GM21786 (cell line): ENCODE measurements at regions not wholly inside any gene's neighbourhood (a gene's known extent, or its start where the extent isn't known, plus 50 kb on each side); places are given as distances from the start of the nearest gene placed in this dataset.

Experiments
- ATAC-seq: cut with Tn5 transposase; IDR thresholded peaks from one replicate; pipeline ENCODE4 v1.9.1; 2021; ENCODE audit not compliant: unreplicated experiment

DNA sequence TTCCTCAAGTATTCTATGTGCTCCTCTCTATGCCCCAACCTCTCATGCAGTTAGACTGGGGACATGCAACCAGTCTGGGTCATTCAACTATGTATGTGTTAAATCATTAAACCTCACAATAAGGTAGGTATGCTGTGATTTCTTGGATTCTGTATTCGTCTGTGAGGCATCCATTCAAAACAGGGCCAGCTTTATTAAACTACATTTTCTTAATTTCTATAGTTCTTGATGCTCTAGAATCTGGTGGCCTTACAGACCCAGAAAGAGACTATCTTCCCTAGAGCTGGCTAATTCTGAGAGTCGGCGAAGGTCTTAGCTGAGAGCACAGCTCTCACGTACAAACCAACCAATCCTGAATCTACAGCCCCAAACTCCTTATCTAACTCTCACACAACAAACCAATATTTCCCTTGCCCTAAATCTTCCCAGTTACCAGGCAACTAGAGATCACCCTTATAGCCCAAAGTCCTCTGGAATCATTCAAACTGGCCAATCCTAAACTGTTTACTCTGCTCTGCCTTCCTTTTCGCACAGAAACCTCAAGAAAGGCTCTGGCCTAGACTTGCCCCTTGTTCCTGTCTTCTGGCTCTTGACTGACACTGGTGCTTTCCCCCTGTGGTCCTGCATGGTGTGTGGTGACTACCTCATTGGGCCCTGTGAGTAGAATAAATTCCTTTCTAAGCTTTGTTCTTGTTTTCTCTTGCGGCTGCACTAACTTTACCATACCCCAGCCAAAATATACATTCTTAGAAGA, 203.5 kb upstream of the TET2 start:
- ATAC-seq: peak; percentile 89

DNA sequence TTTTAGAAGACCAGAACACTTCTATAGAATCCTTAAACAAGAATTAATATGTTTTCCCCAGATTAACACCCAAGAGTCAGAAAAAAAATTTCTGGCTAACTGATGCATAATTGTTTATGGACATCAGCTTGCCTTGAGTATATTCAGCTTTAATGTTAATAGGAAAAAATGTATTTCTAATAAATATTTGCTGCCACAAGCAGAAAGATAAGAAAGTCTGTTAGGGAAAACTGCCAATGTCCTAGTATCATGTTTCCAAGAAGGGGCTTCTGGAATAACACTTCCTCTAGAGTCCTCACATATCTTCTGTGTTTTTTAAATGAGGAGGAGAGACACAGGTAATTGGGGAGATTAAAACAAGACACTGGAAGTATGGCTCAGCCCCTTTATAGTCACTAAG, 202.1 kb upstream of the TET2 start:
- ATAC-seq: no peak

DNA sequence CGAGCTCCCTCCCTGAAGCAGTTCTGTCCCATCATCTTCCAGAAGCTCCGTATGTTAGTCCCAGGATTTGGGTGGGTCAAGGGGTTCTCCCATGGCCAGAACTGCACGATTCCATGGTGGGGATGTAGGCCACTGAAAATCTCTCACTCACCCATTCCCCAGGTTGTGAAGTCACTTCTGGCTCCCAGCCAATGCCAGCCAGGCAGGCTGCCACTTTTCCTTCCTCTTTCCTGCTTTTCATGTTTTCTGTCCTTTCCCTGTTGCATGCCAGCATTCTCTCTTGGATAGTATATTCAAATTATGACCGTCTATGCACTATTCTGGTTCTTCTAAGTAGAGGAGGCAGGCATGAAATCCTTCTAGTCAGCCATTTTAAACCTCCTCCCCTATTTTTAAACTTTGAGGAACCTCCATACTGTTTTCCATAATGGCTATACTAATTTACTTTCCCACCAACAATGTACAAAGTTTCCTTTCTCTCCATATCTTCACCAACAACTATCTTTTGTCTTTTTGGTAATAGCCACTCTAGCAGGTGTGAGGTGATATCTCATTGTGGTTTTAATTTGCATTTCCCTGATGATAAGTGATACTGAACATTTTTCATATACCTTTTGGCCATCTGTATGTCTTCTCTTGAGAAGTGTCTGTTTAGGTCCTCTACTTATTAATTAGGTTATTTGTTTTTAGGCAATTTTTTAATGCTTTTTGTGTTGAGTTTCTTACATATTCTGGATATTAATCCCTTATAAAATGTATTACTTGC, 182.1 kb upstream of the TET2 start:
- ATAC-seq: peak; percentile 29

DNA sequence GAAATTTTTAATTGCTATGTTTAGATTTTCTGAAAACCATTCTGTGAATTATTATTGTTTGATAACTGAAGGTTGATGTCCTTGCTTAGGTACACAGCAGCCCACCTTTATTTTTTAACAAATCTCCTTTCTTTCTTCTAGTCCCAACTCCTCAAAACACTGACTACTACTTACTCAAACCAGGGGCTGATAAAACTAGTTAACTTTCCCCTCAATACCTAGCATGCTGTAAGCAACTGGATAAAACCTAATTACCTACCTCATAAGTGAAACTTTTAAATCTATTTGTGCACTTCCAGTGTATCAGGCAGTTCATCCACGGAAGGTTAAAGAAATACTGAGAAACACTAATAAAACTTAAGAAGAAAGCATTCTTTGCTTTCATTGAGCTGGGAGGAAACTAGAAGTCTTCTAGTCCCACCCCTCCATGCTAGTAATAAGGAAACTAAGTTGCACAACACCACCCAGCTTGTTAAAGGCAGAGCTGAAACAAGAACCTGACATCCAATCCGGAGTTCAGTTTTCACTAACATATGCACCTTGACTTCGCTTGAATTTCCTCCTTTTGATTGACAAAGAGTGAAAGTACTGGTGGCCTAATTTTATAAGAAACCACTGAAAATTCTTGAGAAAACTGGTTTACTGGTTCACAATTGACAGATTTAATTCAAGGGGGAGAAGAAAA, 180.2 kb upstream of the TET2 start:
- ATAC-seq: peak; percentile 97

DNA sequence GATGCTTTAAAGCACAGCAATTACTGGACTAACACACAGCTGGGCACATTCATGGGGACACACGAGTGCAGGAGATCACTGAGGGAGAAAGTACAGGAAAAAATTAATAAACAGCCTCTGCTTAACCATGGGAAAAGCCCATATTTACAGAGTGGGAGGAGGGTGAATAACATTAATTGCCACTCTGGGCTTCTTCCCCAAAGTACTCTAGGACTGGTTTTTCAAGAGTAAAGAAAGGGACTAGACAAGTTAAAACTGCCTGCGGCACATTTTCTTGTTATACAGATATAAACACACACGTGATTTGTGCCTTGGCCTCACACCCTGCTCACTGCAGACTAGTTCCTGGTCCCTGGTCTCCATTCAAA, 179.7 kb upstream of the TET2 start:
- ATAC-seq: peak; percentile 22

DNA sequence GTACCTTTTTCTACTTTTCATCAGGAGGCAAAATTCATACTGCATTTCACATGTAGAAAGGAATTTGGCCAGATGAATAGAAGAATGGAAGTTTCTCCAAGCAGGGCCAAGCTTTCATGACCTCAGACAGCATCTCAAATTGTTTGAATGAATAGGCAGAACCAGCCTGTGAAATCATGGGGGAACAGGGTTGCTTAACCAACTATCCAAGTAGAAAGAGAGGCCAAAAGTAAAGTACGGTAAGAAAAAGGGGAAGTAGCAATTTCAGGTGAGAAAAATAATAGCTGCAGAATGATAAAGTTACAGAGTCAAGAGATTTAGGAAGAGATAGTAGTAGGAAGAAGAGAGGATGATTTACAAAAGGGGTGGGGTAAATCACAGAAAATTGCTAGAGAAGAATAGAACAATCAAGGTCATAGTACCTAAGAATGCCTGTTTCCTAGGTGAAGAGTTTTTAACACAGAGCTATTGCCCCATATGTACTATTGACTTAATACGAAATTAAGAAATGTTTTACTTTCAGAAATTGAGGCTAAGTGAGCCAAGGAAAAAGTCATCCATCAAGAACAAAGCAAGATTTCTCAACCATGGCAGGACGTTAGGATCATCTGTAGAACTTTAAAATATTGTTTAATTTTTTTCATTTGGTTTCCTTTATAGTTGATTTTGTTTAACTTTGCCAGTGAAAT, 177.1 kb upstream of the TET2 start:
- no peak for ATAC-seq

DNA sequence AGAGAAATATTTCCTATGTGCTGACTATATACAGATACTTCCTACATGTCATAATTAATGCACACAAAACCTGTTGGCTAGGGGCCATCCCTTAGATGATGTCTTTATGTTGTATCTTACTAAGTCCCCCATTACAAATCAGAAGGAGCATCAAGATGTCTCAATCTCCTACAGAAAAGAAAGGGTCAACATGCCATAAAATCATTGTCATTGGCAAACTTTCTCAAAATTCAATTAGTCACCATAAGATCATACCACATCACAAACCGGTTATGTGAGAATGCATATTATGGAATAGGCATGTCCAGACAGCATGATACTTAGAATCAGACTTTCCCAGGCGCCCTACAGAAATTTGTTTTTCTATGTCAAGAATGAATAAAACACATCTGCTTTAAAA, 175.2 kb upstream of the TET2 start:
- no peak for ATAC-seq

DNA sequence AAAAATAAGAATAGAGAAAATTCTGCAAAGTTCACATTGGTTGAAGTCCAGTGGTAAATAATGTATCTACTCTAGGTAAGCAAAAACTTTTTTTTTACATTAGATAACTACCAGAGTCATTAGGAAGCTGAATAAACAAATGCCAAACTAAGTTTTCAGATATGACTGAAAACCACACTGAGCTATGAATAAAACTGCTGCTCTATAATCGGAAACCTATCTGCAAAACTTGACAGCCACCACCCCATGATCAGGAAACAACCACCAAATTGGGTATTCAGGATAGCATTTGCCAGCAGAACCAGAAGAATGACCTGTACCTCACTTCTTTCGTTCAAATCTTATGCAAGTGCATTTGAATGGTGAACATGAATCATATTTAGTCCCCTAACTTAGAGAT, 173.0 kb upstream of the TET2 start:
- no peak for ATAC-seq

DNA sequence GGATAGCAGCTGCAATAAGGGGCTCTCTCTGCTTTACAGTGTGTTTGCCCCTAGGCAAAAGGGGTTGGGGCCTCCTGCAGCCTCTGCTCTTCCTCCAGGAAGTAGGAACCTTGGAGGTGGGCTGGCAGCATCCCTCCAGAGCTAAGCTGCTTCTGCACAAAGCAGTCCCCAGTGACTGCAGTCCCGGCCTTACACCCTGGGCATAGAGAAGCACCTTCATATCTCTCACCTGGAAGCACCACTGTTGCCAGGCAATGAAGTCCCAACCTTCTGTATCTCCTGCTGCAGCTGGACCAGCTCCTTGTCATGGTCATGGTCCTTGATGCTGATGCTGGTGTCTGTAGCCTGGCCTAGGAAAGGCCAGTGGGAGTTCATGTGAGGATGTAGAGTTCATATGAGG, 171.1 kb upstream of the TET2 start:
- no peak for ATAC-seq

DNA sequence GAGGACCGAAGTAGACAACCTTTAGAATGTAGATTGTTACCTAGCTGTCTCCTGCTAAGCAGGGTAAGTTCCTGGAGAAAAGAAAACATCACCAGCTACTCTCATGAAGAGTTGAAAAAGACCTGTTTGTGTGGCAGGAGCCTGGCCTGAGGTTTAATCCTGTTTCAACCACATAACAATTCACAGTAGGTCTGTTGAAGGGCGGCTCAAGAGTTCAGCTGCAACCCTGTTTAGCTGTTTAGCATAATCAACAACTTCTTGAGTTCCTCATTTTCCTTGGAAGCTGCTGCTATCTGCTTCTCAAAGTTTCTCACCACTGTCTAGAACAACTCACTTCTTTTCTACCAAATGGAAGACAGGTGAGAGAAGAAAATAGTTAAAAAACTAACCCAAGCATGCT, 170.4 kb upstream of the TET2 start:
- peak; percentile 38 for ATAC-seq

DNA sequence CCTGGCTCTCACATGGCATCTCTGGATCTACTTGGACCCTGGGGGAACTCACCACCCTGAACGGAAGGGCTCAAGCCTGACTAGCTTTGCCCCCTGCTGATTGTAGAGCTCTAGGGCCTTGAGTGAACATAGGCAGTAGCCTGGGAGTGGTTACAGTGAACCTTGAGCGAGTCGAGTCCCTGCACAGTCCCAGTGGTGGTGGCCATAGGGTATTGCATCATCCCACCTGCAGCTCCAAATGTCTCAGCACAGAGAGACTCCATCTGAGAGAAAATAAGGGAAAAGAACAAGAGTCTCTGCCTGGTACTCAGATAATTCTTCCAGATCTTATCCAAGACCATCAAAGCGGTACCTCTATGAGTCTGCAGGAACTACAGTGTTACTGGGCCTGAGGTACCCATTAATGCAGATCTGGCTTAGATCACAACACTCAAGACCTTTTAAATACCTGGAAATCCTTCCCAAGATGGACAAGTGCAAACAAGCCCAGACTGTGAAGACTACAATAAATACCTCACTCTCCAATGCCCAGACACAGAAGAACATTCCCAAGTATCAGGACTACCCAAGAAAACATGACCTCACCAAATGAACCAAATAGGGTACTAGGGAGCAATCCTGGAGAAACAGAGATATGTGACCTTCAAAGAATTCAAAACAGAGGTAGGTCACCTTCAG, 167.5 kb upstream of the TET2 start:
- ATAC-seq: no peak

DNA sequence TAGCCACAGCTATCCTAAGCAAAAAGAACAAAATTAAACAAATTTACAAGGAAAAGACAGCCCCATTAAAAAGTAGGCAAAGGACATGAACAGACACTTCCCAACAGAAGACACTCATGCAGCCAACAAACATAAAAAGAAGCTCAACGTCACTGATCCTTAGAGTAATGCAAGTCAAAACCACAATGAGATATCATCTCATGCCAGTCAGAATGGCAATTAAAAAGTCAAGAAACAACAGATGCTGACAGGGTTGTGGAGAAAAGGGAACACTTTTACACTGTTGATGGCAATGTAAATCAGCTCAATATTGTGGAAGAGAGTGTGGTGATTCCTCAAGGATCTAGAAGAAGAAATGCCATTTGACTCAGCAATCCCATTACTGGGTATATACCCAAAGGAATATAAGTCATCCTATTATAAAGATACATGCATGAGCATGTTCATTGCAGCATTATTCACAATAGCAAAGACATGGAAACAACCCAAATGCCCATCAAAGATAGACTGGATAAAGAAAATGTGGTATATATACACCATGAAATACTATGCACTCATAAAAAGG, 163.0 kb upstream of the TET2 start:
- no peak for ATAC-seq

DNA sequence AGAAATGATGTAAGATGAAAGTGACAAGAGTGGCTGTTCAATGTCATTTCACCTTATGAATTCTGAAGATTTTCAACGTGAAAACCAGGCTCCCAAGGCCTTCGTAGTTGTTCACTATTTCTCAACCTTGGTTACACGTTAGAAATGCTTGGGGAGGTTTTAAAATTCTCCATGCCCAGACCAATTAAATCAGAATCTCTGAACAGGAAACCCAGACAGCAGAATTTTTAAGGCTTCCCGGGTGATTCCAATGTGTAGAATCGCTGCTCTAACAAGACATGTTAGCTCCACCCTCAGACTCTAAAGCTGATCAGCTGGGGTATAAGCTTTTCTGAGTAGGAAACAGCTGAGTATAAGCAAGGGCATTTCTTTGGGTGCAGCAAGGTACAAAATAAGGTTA, 160.4 kb upstream of the TET2 start:
- ATAC-seq: no peak

DNA sequence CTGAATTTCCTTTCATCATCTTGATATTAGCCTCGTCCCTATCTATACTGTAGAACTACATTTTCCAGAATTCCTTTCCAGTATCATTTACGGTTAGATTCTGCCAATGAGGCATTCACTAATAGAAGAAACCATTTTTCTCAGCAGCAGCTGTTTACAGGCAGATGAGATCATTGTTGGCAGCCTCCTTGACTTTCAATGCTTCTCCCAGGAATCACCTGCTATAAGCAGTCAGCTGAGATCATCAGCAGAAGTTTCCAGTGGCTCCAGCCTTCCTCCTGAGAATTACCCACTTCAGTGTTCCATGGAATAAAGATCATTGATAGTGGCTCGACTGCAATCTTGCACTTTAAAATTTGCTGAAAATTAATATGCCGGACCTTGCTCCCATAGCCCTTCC, 157.3 kb upstream of the TET2 start:
- no peak for ATAC-seq

DNA sequence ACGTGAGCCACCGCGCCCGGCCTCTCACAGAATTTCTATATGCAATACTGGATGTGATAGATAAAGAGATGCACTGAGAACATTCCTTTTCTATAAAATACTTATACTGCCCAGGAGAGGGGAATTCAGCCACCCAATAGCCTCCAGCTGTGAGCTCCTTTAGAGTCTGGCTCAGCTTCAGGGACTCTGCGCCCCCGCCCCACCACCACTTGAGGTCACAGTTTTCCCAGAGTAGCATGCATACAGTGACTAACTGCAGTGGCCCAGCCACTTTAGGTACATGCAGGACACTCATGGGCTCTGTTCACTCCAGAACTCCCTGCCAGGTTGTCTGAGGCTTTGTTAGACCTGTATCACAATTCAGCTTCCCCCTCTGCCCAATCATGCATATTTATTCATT, 144.4 kb upstream of the TET2 start:
- no peak for ATAC-seq

DNA sequence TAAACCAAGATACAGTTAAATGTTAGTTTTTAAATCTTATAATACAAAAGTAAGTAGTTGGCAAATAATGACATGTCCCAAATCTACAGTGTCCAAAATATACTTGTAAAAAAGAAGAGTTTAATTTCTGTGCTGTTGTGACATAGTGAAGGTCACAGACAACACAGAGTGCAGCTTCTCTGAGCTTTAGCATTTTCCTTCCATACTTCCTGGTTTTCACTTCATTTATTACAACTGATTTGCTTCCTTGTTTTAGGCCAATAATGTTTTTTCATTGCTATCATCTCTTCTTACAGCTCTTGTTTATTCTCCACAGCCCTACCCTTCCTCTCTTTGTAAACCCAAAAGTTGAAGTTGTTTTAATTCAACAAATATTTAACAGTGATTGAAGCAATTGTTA, 132.4 kb upstream of the TET2 start:
- ATAC-seq: no peak

DNA sequence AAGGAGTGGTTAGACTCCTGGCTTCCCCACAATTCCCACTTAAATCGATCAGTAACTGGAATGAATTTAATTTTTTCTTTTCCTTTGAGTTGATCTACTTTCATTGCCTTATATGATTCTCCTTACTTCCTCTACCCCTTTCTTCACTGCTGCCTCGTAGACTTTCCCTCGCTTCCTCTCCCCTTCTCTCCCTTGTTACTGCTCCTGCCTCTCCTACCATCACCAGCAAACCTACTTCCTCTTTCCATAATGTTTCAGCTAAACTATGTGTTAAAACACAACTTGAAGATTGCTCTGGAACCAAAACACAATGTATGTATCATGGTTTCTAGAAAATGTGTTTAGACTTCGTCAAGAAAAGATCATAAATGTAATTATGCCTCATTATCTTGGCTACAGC, 132.0 kb upstream of the TET2 start:
- ATAC-seq: no peak

DNA sequence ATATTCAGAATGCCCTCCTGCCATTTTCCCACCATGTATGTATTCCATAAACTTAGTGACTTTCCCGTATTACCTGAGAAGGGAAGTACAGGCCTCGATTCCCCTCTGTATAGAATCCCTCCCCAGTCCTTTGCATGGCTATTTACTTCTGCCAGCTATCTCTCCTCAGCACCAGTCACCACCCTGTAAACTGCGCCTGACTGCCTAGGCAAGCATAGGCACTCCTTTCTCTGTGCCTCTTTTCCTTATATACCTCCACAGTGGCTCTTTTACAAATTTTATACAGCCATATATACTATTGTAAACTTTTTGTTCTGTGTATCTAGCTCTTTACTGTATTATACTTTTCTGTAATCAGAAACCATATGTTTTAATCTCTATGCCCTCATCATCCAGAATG, 130.9 kb upstream of the TET2 start:
- no peak for ATAC-seq

DNA sequence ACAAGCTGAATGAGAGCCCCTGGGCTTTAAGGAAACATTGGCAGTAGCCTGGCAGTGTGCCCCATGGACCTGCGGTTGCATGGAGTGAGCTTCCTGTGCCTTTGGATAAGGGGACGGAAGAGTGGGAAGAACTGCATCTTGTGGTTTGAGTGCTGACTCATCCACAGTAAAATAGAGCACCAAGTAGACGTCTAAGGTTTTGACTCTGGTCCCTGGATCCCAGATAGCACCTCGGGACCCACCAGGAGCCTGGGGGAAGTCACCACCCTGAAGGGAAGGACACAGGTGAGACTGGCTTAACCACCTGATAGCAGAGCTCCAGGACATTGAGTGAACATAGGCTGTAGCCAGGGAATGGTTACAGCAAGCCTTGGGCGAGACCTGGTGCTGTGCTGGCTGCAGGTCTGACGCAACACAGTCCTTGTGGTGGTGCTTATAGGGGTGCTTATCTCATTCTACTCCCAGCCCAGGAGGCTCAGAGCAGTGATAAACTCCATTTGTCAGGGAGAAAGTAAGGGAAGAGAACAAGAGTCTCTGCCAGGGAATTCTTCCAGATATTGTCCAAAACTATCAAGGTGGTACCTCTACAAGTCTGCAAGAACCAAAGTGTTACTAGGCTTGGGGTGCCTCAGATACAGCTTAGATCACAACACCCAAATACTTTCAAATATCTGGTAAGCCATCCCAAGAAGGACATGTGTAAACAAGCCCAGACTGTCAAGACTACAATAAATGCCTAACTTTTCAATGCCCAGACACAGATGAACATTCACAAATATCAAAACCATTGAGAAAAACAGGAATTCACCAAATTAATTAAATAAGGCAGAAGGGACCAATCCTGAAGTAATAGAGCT, 123.6 kb upstream of the TET2 start:
- no peak for ATAC-seq

DNA sequence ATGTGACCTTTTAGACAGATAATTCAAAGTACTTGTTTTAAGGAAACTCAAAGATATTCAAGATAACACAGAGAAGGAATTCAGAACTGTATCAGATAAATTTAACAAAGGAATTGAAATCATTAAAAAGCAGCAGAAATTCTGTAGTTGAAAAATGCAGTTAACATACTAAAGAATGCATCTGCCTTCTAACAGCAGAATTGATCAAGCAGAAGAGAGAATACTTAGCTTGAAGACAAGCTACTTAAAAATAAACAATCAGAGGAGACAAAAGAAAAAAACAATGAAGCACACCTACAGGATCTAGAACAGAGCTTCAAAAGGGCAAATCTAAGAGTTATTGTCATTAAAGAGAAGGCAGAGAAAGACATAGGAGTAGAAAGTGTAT, 123.0 kb upstream of the TET2 start:
- ATAC-seq: no peak
